SJCRH30 (cell line): ENCODE measurements at regions not wholly inside any gene's neighbourhood (a gene's known extent, or its start where the extent isn't known, plus 50 kb on each side); places are given as distances from the start of the nearest gene placed in this dataset.
A peak's percentile ranks its signal among the peaks of the same experiment; 100 is the strongest.

Experiments used
- DNase-seq, 2 experiments: peaks; one replicate each; pipeline ENCODE4 v3.0.0-alpha.2; 2015 to 2020
- H3K27ac ChIP-seq: fragments of 250-450 bp; sonication (Bioruptor Pico); 2 replicates; pipeline ENCODE4 v1.5.1; 2020; ENCODE audit warnings: mild to moderate bottlenecking, moderate library complexity
- H3K27me3 ChIP-seq: fragments of 250-450 bp; sonication (Bioruptor Pico); 2 replicates; pipeline ENCODE4 v1.5.1; 2020; ENCODE audit warnings: mild to moderate bottlenecking, moderate library complexity
- H3K36me3 ChIP-seq: fragments of 250-450 bp; sonication (Bioruptor Pico); 2 replicates; pipeline ENCODE4 v1.5.1; 2020; ENCODE audit warnings: mild to moderate bottlenecking, moderate library complexity
- H3K4me1 ChIP-seq: fragments of 250-450 bp; sonication (Bioruptor Pico); 2 replicates; pipeline ENCODE4 v1.5.1; 2020; ENCODE audit warnings: mild to moderate bottlenecking, moderate library complexity
- H3K4me3 ChIP-seq: fragments of 250-450 bp; sonication (Bioruptor Pico); 2 replicates; pipeline ENCODE4 v1.5.1; 2020; ENCODE audit warnings: mild to moderate bottlenecking, moderate library complexity
- H3K9me3 ChIP-seq: fragments of 250-450 bp; sonication (Bioruptor Pico); replicated peaks from 2 replicates; pipeline ENCODE4 v1.5.1; 2020; ENCODE audit warnings: mild to moderate bottlenecking, moderate library complexity

GRCh38 chr3:106249981-106250380 lies 381.2 kb upstream of the CBLB start:
- Histone ChIP-seq H3K4me3 (no peak overlapping the region), H3K27me3 (no peaks in the 10 kb centered on the region), H3K36me3 (no peaks in the 10 kb centered on the region), H3K4me1 (peaks cover 2% of the 10 kb centered on the region; the same call in 1 of the 2 replicates), H3K9me3 (0 out of 2 replicates have a peak, but pooled peaks cover 4% of the 10 kb centered on the region), H3K27ac (no peak overlapping the region)
- DNase-seq, result no peak

GRCh38 chr3:106251160-106251892 lies 382.5 kb upstream of the CBLB start:
- no peak for DNase-seq
- H3K4me1 ChIP-seq, result peaks cover 2% of the 10 kb centered on the region; the same call in 1 of the 2 replicates
- 0 out of 2 replicates have a peak, but pooled peaks cover 4% of the 10 kb centered on the region for H3K9me3 ChIP-seq
- no peak overlapping the region for H3K4me3 ChIP-seq
- H3K27me3 ChIP-seq, result no peaks in the 10 kb centered on the region
- H3K27ac ChIP-seq, result no peak overlapping the region
- no peaks in the 10 kb centered on the region for H3K36me3 ChIP-seq

GRCh38 chr3:106255870-106256248 lies 387.0 kb upstream of the CBLB start:
- DNase-seq, result no peak
- Histone ChIP-seq H3K4me1 (no peaks in the 10 kb centered on the region), H3K27ac (no peak overlapping the region), H3K36me3 (no peaks in the 10 kb centered on the region), H3K27me3 (no peaks in the 10 kb centered on the region), H3K4me3 (no peak overlapping the region), H3K9me3 (0 out of 2 replicates have a peak, but pooled peaks cover 4% of the 10 kb centered on the region)

GRCh38 chr3:106256249-106256957 lies 387.6 kb upstream of the CBLB start:
- DNase-seq, result no peak
- H3K27ac ChIP-seq, result no peak overlapping the region
- H3K36me3 ChIP-seq, result no peaks in the 10 kb centered on the region
- H3K27me3 ChIP-seq, result no peaks in the 10 kb centered on the region
- H3K4me3 ChIP-seq, result no peak overlapping the region
- 0 out of 2 replicates have a peak, but pooled peaks cover 4% of the 10 kb centered on the region for H3K9me3 ChIP-seq
- peaks cover 3% of the 10 kb centered on the region; the same call in 1 of the 2 replicates for H3K4me1 ChIP-seq

GRCh38 chr3:106257172-106257571 lies 388.4 kb upstream of the CBLB start:
- Histone ChIP-seq H3K27me3 (no peaks in the 10 kb centered on the region), H3K9me3 (0 out of 2 replicates have a peak, but pooled peaks cover 4% of the 10 kb centered on the region), H3K36me3 (no peaks in the 10 kb centered on the region), H3K4me3 (no peak overlapping the region), H3K27ac (no peak overlapping the region), H3K4me1 (peaks cover 8% of the 10 kb centered on the region; the same call in 1 of the 2 replicates)
- DNase-seq, result no peak

GRCh38 chr3:106261396-106261795 lies 392.6 kb upstream of the CBLB start:
- no peaks in the 10 kb centered on the region for H3K9me3 ChIP-seq
- no peak for DNase-seq

GRCh38 chr3:106261915-106262683 lies 393.3 kb upstream of the CBLB start:
- peak overlapping the region; percentile 43 for H3K27ac ChIP-seq
- H3K4me3 ChIP-seq, result no peak overlapping the region
- DNase-seq, result peak; percentile 23 to 38
- H3K4me1 ChIP-seq, result peaks cover 12% of the 10 kb centered on the region; the same call in 1 of the 2 replicates
- no peaks in the 10 kb centered on the region for H3K9me3 ChIP-seq
- no peaks in the 10 kb centered on the region for H3K27me3 ChIP-seq
- no peaks in the 10 kb centered on the region for H3K36me3 ChIP-seq

More at GRCh38 chr3:106261396-106261795, 392.6 kb upstream of the CBLB start:
- H3K36me3 ChIP-seq, result no peaks in the 10 kb centered on the region
- H3K27me3 ChIP-seq, result no peaks in the 10 kb centered on the region
- peaks cover 12% of the 10 kb centered on the region; the same call in 1 of the 2 replicates for H3K4me1 ChIP-seq
- H3K4me3 ChIP-seq, result no peak overlapping the region
- peak overlapping the region; percentile 43; the same call in 1 of the 2 replicates for H3K27ac ChIP-seq

GRCh38 chr3:106263011-106263410 lies 394.2 kb upstream of the CBLB start:
- no peak for DNase-seq
- Histone ChIP-seq H3K9me3 (no peaks in the 10 kb centered on the region), H3K36me3 (no peaks in the 10 kb centered on the region), H3K4me1 (peaks cover 12% of the 10 kb centered on the region; the same call in 1 of the 2 replicates), H3K27me3 (no peaks in the 10 kb centered on the region), H3K27ac (peak overlapping the region; percentile 43; the same call in 1 of the 2 replicates), H3K4me3 (no peak overlapping the region)

GRCh38 chr3:106263546-106263945 lies 394.7 kb upstream of the CBLB start:
- H3K27ac ChIP-seq, result no peak overlapping the region
- no peak for DNase-seq

GRCh38 chr3:106265704-106266103 lies 396.9 kb upstream of the CBLB start:
- no peak overlapping the region for H3K4me3 ChIP-seq
- no peak overlapping the region for H3K27ac ChIP-seq
- H3K27me3 ChIP-seq, result no peaks in the 10 kb centered on the region
- no peaks in the 10 kb centered on the region for H3K9me3 ChIP-seq
- H3K36me3 ChIP-seq, result no peaks in the 10 kb centered on the region
- DNase-seq, result no peak
- H3K4me1 ChIP-seq, result peaks cover 12% of the 10 kb centered on the region; the same call in 1 of the 2 replicates

More at GRCh38 chr3:106263546-106263945, 394.7 kb upstream of the CBLB start:
- Histone ChIP-seq H3K4me1 (peaks cover 12% of the 10 kb centered on the region; the same call in 1 of the 2 replicates), H3K4me3 (no peak overlapping the region), H3K9me3 (no peaks in the 10 kb centered on the region), H3K27me3 (no peaks in the 10 kb centered on the region), H3K36me3 (no peaks in the 10 kb centered on the region)

- H3K27me3 ChIP-seq, result no peaks in the 10 kb centered on the region
- DNase-seq, result no peak
- H3K27ac ChIP-seq, result no peak overlapping the region
- no peaks in the 10 kb centered on the region for H3K36me3 ChIP-seq
- H3K4me3 ChIP-seq, result no peak overlapping the region
- H3K4me1 ChIP-seq, result no peaks in the 10 kb centered on the region
- no peaks in the 10 kb centered on the region for H3K9me3 ChIP-seq
These were observed 399.9 kb upstream of the CBLB start for GRCh38 chr3:106268696-106269095.

- Histone ChIP-seq H3K9me3 (0 out of 2 replicates have a peak, but pooled peaks cover 2% of the 10 kb centered on the region), H3K27ac (no peak overlapping the region), H3K4me3 (no peak overlapping the region), H3K4me1 (no peaks in the 10 kb centered on the region), H3K36me3 (no peaks in the 10 kb centered on the region), H3K27me3 (no peaks in the 10 kb centered on the region)
- DNase-seq, result no peak
These were observed 403.5 kb upstream of the CBLB start for GRCh38 chr3:106272302-106272701.

GRCh38 chr3:106275592-106275991 lies 406.8 kb upstream of the CBLB start:
- Histone ChIP-seq H3K4me3 (no peak overlapping the region), H3K27me3 (no peaks in the 10 kb centered on the region), H3K27ac (no peak overlapping the region), H3K9me3 (0 out of 2 replicates have a peak, but pooled peaks cover 2% of the 10 kb centered on the region), H3K4me1 (no peaks in the 10 kb centered on the region), H3K36me3 (no peaks in the 10 kb centered on the region)
- no peak for DNase-seq

GRCh38 chr3:106276151-106276550 lies 407.3 kb upstream of the CBLB start:
- H3K4me3 ChIP-seq, result no peak overlapping the region
- DNase-seq, result no peak

More at GRCh38 chr3:106276151-106276550, 407.3 kb upstream of the CBLB start:
- Histone ChIP-seq H3K36me3 (no peaks in the 10 kb centered on the region), H3K9me3 (0 out of 2 replicates have a peak, but pooled peaks cover 2% of the 10 kb centered on the region), H3K27ac (no peak overlapping the region), H3K4me1 (peaks cover 3% of the 10 kb centered on the region; the same call in 1 of the 2 replicates), H3K27me3 (no peaks in the 10 kb centered on the region)
